Nucleus accumbens (tissue), 56 donors: ENCODE measurements at regions not wholly inside any gene's neighbourhood (a gene's known extent, or its start where the extent isn't known, plus 50 kb on each side); places are given as distances from the start of the nearest gene placed in this dataset.
"Not testable (repeated sequence)": the region's sequence is repeated elsewhere in the genome, so short reads cannot be mapped to it uniquely, and the experiment has no call there.

Experiments
- DNase-seq, 56 donors: peaks; one replicate each; lab custom pipeline; 2025; lab: John Stamatoyannopoulos, UW

- DNase-seq, result no peak
Observed at GRCh38 chr4:85152480-85152879, 186.0 kb upstream of the WDFY3 start.

GRCh38 chr4:85153221-85153620, 186.7 kb upstream of the WDFY3 start:
- DNase-seq, result no peak

DNA sequence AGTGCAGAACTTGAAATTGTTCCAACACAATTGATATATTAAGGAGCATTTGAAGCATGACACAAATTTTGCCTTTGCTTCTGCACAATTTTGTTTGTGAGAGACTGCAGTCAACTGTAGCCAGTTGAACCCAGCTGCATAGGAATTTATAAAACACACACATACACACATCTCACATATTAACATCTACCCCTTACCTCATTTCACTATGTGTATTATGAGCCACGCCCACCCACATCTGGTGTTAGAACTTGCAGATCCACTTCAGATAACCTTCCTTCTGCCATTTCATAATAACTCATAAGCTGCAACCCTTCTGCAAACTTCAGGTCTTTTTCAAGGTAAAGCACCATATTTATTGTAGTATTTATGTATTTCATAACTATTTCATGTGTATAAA, 188.1 kb upstream of the WDFY3 start:
- no peak for DNase-seq

GRCh38 chr4:85165808-85166207, 199.3 kb upstream of the WDFY3 start:
- no peak for DNase-seq

- no peak for DNase-seq
Observed at GRCh38 chr4:85166318-85166717, 199.8 kb upstream of the WDFY3 start.

- no peak for DNase-seq
Observed at GRCh38 chr4:85168234-85168834, 201.8 kb upstream of the WDFY3 start.

DNA sequence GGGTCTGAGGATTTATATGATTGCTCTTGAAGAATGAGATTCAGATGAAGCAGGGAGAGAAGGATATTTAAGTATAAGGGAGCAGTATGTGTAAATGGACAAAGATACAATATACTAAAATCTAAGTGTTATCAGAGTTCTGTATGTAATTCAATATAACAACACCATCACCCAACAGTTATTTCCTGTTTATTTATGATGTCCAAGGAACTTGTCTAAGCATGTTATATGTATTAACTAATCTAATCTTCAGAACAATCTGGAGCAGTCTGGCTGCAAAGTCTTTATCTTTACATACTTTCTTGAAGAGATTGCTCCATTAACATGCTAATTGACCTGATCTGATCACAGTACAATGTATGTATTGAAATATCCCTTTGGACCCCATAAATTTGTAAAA, 203.8 kb upstream of the WDFY3 start:
- no peak for DNase-seq

- DNase-seq, result no peak
Observed at GRCh38 chr4:85175190-85175589, 208.7 kb upstream of the WDFY3 start.

DNA sequence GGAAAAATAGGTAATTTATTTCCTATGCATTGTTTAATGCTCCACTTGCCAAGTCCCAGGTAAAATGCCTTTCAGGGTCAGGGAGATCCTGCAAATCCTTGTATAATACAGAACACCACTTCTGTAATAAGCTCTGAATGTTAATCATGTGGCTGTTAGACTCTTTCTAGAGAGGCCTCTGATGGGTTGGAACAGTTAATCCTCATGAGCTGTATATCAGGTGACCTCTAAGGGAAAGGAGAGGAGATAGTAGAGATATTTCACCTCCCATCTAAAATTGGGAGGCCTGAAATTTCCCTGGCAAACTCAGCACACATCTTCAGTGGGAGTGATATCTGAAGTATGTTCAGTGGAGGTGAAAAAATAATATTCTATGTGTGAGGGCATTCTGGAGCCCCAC, 210.6 kb upstream of the WDFY3 start:
- DNase-seq, result no peak

DNA sequence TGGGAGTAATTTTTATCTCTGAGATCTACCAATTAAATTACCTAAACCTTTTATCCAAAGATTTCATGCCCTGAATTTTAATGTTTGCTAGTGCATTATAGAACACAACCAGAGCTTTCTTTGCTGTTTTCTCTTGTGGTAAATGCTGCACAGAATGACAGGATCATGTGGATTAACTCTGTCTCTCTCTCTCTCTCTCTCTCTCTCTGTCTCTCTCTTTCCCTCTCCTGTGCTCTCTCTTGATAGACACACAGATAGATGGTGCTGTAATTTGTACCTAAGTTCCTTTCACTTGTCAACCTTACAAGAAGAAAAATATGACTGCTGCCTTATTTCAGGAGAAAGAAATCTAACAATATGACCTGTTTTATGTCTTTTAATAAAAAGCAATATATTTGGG, 211.2 kb upstream of the WDFY3 start:
- DNase-seq, result no peak

DNA sequence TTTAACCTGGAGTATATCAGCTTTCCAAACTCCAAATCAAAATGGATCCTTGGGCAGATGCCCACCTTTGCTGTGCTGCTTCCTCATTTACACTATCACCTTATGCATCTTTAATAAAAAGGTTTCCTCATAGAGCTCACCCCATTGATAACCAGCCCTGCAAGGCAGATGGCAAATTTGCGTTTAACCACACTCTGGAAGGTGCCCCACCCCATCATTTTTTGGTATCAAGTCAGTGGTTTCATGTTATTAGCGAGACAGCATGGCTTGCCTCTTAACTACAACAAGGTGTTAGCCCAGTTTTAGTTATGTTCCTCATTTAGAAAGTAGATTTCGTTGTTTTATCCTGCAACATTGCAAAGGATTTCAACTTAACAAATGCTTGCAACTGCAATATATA, 214.0 kb upstream of the WDFY3 start:
- no peak for DNase-seq

- DNase-seq, result no peak
Observed at GRCh38 chr4:85187106-85187505, 220.6 kb upstream of the WDFY3 start.

DNA sequence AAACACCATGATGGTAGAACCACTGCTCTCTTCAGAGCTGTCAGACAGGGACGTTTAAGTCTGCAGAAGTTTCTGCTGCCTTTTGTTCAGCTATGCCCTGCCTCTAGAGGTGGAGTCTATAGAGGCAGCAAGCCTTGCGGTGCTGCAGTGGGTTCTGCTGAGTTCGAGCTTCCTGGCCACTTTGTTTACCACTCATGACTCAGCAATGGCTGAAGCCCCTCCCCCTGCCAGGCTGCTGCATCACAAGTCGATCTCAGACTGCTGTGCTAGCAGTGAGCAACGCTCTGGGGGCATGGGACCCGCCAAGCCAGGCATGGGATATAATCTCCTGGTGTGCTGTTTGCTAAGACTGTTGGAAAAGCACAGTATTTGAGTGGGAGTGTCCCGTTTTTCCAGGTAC, 229.5 kb upstream of the WDFY3 start:
- DNase-seq, result not testable (repeated sequence)

DNA sequence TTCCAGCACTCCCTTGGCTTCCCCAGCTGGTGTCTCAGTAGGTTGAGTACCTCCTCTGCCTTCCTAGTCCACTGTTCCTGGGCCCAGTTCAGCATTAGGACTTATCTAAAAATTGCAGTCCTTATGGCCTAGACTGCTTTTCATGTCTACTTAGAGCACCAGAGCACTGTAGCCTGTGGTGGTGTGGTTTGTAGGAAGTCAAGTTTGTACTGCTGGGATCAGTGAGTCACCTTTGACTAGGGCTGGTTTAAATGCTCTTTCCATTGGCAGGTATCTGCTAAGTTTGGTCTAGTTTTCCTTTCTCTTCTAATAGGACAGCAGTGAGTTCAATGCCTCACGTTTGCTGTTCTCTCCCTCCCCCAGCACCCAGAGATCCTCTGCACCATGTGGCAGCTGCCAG, 233.6 kb upstream of the WDFY3 start:
- no peak for DNase-seq

DNA sequence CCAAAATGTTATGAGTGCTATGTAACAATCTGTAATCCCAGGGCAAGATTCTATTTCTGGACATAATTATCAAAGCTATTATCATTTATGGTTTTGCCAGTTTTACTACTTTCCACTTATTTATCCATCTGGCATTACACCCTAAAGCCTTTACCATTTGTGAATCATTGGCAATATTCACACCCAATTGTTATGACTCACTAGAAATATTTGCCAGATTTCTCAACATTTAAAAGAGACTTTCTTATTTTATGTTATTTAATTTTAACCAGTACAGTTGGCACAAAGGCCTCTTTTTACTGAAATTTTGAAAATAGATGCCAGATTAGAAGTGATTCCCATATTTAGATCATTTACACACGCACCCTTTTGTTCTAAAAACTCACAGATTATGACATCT, 242.7 kb upstream of the WDFY3 start:
- DNase-seq, result no peak

DNA sequence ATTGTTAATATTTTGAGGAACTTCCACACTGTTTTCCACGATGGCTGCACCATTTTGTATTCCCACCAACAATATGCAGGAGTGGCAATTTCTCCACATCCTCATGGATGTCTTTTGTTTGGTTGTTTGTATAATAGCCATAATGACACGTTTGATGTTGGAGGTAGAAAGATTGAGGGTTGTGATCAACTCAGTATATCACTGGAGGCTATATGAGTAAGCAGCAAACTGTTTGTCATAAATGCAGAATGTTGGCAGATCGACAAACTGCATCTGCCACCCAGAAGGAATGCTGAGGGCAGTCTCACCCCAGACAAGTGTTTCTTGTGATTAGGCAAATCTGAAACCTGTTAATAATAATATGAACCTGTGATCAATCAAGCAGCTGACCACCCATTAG, 243.9 kb upstream of the WDFY3 start:
- DNase-seq, result no peak

DNA sequence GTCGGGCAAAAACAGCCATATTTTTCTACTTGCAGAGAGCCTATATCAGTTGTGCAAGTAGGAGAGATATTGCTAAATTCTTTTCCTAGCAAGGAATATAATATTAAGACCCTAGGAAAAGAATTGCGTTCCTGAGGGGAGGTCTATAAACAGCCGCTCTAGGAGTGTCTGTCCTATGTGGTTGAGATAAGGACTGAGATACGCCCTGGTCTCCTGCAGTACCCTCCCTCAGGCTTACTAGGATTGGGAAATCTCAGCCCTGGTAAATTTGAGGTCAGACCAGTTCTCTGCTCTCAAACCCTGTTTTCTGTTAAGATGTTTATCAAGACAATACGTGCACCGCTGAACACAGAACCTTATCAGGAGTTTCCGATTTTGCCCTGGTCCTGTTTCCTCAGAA, 250.1 kb upstream of the WDFY3 start:
- not testable (repeated sequence) for DNase-seq

- no peak for DNase-seq
Observed at GRCh38 chr4:85218756-85219155, 252.3 kb upstream of the WDFY3 start.

DNA sequence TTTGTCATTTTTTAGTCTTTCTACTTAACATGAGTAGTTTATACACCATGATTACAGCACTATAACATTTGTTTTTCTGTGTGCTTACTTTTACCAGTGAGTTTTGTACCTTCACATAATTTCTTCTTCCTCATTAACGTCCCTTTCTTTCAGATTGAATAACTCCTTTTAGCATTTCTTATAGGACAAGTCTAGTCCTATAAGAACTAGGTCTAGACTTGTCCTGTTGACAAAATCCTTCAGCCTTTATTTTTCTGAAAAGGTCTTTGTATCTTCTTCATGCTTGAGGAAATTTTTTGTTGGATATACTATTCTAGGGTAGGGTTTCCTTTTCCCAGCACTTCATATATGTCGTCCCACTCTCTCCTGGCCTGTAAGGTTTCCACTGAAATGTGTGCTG, 253.3 kb upstream of the ARHGAP24 start:
- no peak for DNase-seq

DNA sequence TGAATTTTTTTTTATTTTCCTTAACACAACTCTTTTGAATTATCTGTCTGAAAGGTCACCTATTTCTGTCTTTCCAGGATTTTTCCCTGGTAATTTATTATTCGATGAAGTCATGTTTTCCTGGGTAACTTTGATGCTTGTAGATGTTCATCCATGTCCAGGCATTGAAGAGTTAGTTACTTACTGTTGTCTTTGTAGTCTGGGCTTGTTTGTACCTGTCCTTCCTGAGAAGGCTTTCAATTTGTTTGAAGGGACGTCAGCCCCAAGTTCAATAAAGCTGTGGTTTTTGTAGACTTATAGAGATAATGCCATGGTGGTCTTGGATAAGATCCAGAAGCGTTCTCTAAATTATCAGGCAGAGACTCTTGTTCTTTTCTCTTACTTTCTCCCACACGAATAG, 252.4 kb upstream of the ARHGAP24 start:
- no peak for DNase-seq

- DNase-seq, result no peak
Observed at GRCh38 chr4:85228264-85228663, 246.7 kb upstream of the ARHGAP24 start.

DNA sequence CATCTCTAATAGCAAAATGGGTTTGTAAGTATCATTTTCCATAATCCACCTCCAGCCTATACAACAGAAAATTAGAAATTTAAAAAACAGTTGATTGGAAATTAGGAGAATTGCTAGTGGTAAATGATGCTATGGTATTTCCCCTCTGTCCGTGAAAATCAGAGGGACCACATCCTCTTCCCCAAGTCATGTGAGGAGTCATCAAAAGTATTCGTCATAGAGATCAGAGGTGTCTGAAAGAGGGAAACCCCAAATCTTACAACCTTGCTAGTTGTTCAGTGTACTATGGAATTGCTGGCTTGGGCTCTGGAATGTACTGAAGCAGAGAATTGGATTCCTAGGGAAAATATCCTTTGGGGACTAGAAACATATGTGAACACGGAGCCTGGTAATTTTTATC, 241.4 kb upstream of the ARHGAP24 start:
- no peak for DNase-seq

- DNase-seq, result no peak
Observed at GRCh38 chr4:85243857-85244256, 231.1 kb upstream of the ARHGAP24 start.
